ENCODE measurements at regions not wholly inside any gene's neighbourhood (a gene's known extent, or its start where the extent isn't known, plus 50 kb on each side); places are given as distances from the start of the nearest gene placed in this dataset.

DNA sequence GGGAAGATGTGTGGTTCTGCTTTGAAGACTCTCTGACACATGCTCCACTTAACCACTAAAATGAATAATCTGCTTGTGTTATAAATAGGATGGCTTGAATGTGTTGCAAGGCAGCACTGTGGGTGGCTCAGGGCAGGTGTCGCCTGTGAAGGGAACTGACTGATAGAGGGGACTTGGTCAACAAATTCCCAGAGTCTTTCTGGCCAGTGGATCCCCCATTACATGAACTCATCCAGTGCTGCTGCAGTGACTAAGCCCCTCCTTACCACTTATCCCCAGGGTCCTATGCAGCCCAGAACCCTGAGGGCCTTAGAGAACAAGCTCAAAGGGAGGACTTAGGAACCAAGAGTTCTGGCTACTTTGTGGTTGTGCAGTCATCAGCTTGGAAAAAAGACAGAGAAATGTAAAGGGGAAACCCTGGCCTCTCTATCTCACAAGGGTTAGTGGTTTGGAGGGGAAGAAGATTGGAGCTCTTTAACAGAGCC lies 226.2 kb upstream of the TNP1 start:
- Histone ChIP-seq H3K27ac (ENCODE audit: low read depth, low read length) (no peak overlapping the region), H3K9me3 (ENCODE audit: control insufficient read depth, insufficient read depth, low read length) (no peaks in the 10 kb centered on the region), H3K4me1 (ENCODE audit: control insufficient read depth, low read length) (peaks cover 7% of the 10 kb centered on the region), H4K20me1 (ENCODE audit: control insufficient read depth, insufficient read depth, low read depth, low read length) (no peaks in the 10 kb centered on the region), H3K4me2 (ENCODE audit: low read length) (no peak overlapping the region), H3K36me3 (ENCODE audit: control insufficient read depth, low read length) (no peaks in the 10 kb centered on the region), H3K9me2 (replicated peaks; ENCODE audit: control insufficient read depth, low read length) (no peaks in the 10 kb centered on the region), H3K4me3 (ENCODE audit: low read length) (no peak overlapping the region), H3F3A (ENCODE audit: control insufficient read depth, insufficient read depth) (no peaks in the 10 kb centered on the region), H3K79me2 (ENCODE audit: control insufficient read depth, low read length) (no peaks in the 10 kb centered on the region), H3K27me3 (ENCODE audit: control insufficient read depth, low read length) (peaks cover under 1% of the 10 kb centered on the region; the same call in 1 of the 2 replicates)
- TF ChIP-seq CTCF (IDR thresholded peaks at IDR 0.05; ENCODE audit: low read depth, low read length, poor library complexity, severe bottlenecking): no peak

DNA sequence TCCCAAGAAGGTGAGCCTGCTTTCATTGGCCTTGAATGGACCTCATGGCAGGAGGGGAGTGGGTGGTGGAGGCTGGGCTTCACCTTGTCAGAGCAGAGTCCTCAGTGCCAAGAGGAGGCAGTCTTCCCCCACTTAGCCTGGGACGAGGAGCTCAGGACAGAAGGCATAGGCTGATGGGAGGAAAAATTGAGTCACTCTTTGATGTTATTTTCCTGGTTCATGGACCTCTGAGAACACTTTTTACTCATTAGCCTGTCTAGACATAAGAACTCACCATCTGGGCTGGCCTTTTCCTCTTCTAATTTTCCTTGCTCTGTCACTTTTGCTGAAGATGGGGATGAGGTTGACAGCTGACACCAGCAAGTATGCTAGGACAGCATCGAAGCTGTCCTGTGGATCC lies 225.7 kb upstream of the TNP1 start:
- Histone ChIP-seq H3K27ac (ENCODE audit: low read depth, low read length) (no peak overlapping the region), H4K20me1 (ENCODE audit: control insufficient read depth, insufficient read depth, low read depth, low read length) (no peaks in the 10 kb centered on the region), H3K4me3 (ENCODE audit: low read length) (no peak overlapping the region), H3K27me3 (ENCODE audit: control insufficient read depth, low read length) (peaks cover 3% of the 10 kb centered on the region; the same call in 1 of the 2 replicates), H3K9me2 (replicated peaks; ENCODE audit: control insufficient read depth, low read length) (no peaks in the 10 kb centered on the region), H3K9me3 (ENCODE audit: control insufficient read depth, insufficient read depth, low read length) (no peaks in the 10 kb centered on the region), H3K4me1 (ENCODE audit: control insufficient read depth, low read length) (peaks cover 7% of the 10 kb centered on the region), H3K36me3 (ENCODE audit: control insufficient read depth, low read length) (no peaks in the 10 kb centered on the region), H3K4me2 (ENCODE audit: low read length) (no peak overlapping the region), H3F3A (ENCODE audit: control insufficient read depth, insufficient read depth) (no peaks in the 10 kb centered on the region), H3K79me2 (ENCODE audit: control insufficient read depth, low read length) (no peaks in the 10 kb centered on the region)
- no peak for TF ChIP-seq CTCF (IDR thresholded peaks at IDR 0.05; ENCODE audit: low read depth, low read length, poor library complexity, severe bottlenecking)
- TF ChIP-seq EZH2phosphoT487 (IDR thresholded peaks at IDR 0.05; ENCODE audit: borderline replicate concordance, low read length): no peak

DNA sequence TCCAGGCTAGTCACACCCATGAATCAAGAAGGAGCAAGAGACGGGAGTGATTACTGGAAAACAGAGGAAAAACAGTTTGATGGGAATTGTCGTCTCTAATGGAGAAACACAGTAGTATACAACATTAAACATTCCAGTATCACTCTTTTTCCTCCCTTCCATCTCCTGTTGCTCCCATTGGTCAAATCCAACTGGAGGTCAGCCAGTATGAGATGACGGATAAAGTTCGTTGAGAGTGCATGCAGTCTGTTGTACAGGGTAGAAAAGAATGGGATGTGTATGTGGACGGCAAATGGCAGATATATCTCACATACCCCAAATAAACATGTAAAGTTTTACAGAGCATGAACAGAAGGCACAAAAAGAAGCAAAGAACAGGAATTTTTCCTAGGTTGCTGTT lies 221.9 kb upstream of the TNP1 start:
- no peak for TF ChIP-seq CTCF (IDR thresholded peaks at IDR 0.05; ENCODE audit: low read depth, low read length, poor library complexity, severe bottlenecking)
- Histone ChIP-seq H3K27me3 (ENCODE audit: control insufficient read depth, low read length) (peaks cover 3% of the 10 kb centered on the region; the same call in 1 of the 2 replicates), H4K20me1 (ENCODE audit: control insufficient read depth, insufficient read depth, low read depth, low read length) (no peaks in the 10 kb centered on the region), H3K4me2 (ENCODE audit: low read length) (no peak overlapping the region), H3K36me3 (ENCODE audit: control insufficient read depth, low read length) (no peaks in the 10 kb centered on the region), H3K27ac (ENCODE audit: low read depth, low read length) (no peak overlapping the region), H3F3A (ENCODE audit: control insufficient read depth, insufficient read depth) (no peaks in the 10 kb centered on the region), H3K4me3 (ENCODE audit: low read length) (no peak overlapping the region), H3K9me3 (ENCODE audit: control insufficient read depth, insufficient read depth, low read length) (no peaks in the 10 kb centered on the region), H3K9me2 (replicated peaks; ENCODE audit: control insufficient read depth, low read length) (no peaks in the 10 kb centered on the region), H3K4me1 (ENCODE audit: control insufficient read depth, low read length) (no peaks in the 10 kb centered on the region), H3K79me2 (ENCODE audit: control insufficient read depth, low read length) (no peaks in the 10 kb centered on the region)

DNA sequence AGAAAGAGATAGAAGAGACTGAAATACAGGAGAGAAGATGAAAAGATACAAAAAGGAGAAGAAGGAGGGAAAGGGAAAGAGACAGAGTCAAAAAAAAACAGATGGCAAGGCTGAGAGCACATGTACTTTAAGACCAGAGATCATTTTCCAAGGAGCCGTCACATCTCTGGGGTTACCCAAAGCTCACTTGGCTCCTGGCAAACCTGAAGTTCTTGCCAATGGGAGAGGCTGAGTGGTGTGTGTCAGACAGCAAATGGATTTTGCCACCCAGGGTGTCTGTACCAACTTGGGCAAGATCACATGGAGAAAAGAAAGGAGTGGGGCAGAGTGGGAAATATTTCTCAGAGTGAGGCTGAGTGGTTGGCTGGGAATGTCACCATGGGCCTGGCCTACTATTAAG lies 219.3 kb upstream of the TNP1 start:
- Histone ChIP-seq H3K4me1 (ENCODE audit: control insufficient read depth, low read length) (no peaks in the 10 kb centered on the region), H3K4me3 (ENCODE audit: low read length) (no peak overlapping the region), H3K27ac (ENCODE audit: low read depth, low read length) (no peak overlapping the region), H3F3A (ENCODE audit: control insufficient read depth, insufficient read depth) (no peaks in the 10 kb centered on the region), H3K4me2 (ENCODE audit: low read length) (no peak overlapping the region), H3K36me3 (ENCODE audit: control insufficient read depth, low read length) (no peaks in the 10 kb centered on the region), H3K79me2 (ENCODE audit: control insufficient read depth, low read length) (no peaks in the 10 kb centered on the region), H3K9me3 (ENCODE audit: control insufficient read depth, insufficient read depth, low read length) (no peaks in the 10 kb centered on the region), H4K20me1 (ENCODE audit: control insufficient read depth, insufficient read depth, low read depth, low read length) (no peaks in the 10 kb centered on the region), H3K9me2 (replicated peaks; ENCODE audit: control insufficient read depth, low read length) (no peaks in the 10 kb centered on the region), H3K27me3 (ENCODE audit: control insufficient read depth, low read length) (peaks cover 3% of the 10 kb centered on the region; the same call in 1 of the 2 replicates)
- TF ChIP-seq CTCF (IDR thresholded peaks at IDR 0.05; ENCODE audit: low read depth, low read length, poor library complexity, severe bottlenecking) (no peak), EZH2phosphoT487 (IDR thresholded peaks at IDR 0.05; ENCODE audit: borderline replicate concordance, low read length) (no peak)

Measured in DOHH2 (cell line).